RWPE2 (cell line): ENCODE measurements at regions not wholly inside any gene's neighbourhood (a gene's known extent, or its start where the extent isn't known, plus 50 kb on each side); places are given as distances from the start of the nearest gene placed in this dataset.

ENCODE experiments used
- ATAC-seq: fragments of 200-7000 bp; cut with Tn5 transposase; 3 replicates; pipeline ENCODE4 v1.9.1; 2021; ENCODE audit warnings: low read depth
- DNase-seq: peaks from one replicate; pipeline ENCODE4 v3.0.0-alpha.2; 2020; ENCODE audit warnings: low spot score
- H3K27ac ChIP-seq: fragments of 450-650 bp; 2 replicates; pipeline ENCODE4 v1.5.1; 2017; ENCODE audit warnings: mild to moderate bottlenecking; ENCODE audit not compliant: poor library complexity, severe bottlenecking
- H3K27me3 ChIP-seq: fragments of 250-450 bp; sonication (Bioruptor Pico); 2 replicates; pipeline ENCODE4 v1.5.1; 2021; ENCODE audit warnings: mild to moderate bottlenecking, moderate library complexity; ENCODE audit not compliant: insufficient read depth, poor library complexity, severe bottlenecking
- H3K36me3 ChIP-seq: fragments of 250-450 bp; sonication (Bioruptor Pico); 2 replicates; pipeline ENCODE4 v1.5.1; 2020; ENCODE audit warnings: low read depth, mild to moderate bottlenecking, moderate library complexity
- H3K4me1 ChIP-seq: fragments of 250-450 bp; sonication (Bioruptor Pico); 2 replicates; pipeline ENCODE4 v1.5.1; 2021; ENCODE audit warnings: mild to moderate bottlenecking, moderate library complexity; ENCODE audit not compliant: insufficient read depth, poor library complexity, severe bottlenecking
- H3K4me3 ChIP-seq: fragments of 250-450 bp; sonication (Bioruptor Pico); 2 replicates; pipeline ENCODE4 v1.5.1; 2021; ENCODE audit warnings: mild to moderate bottlenecking, moderate library complexity; ENCODE audit not compliant: severe bottlenecking
- H3K9me3 ChIP-seq: fragments of 250-450 bp; sonication (Bioruptor Pico); 2 replicates; pipeline ENCODE4 v1.5.1; 2021; ENCODE audit warnings: mild to moderate bottlenecking, moderate library complexity; ENCODE audit not compliant: severe bottlenecking
- TF ChIP-seq, protein P1 (sequence below): fragments of 450-650 bp; IDR thresholded peaks from one replicate; pipeline ENCODE4 v1.5.1; 2017; ENCODE audit warnings: mild to moderate bottlenecking, moderate library complexity; ENCODE audit not compliant: poor library complexity, severe bottlenecking

DNA sequence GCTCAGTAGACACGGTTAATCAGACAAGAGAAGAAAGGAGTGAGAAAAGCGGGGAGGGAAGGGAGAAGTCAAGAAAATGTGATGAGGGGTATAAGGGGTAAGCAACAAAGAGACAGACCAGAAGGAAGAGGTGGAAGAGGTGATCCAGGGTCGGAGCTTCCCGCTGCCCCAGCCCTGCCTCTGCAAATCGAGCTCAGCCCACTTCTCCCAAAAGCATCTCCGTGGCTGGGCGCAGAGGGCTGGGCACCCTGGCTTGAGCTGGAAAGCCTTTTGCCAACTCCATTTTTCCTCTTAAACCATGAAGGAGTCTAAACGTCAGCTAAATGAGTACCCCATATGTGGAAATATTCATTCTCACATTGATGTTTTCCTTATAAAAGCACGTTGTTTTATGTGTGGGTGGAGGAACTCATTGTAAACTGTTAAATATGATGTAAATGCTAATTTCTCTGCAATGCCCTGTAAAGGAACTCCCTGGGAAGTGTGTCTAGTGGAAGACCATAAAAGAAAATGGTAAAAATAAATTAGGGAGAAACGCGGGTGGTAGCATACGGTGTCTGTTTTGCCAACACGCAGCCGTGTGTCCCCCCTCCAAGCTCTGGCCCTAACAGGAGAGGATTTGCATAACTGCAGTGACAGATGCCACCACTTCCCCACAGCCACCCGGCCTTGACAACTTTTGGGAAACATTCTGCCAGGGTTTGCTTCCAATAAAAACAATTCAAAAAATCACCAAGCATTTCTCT is 55.2 kb upstream of the MAFB start:
- no peaks in the 10 kb centered on the region for H3K36me3 ChIP-seq
- DNase-seq (peak; percentile 68), ATAC-seq (no peak)
- no peaks in the 10 kb centered on the region for H3K9me3 ChIP-seq
- H3K27me3 ChIP-seq, result peaks cover 43% of the 10 kb centered on the region
- no peaks in the 10 kb centered on the region for H3K4me1 ChIP-seq
- TF ChIP-seq, protein P1, sequence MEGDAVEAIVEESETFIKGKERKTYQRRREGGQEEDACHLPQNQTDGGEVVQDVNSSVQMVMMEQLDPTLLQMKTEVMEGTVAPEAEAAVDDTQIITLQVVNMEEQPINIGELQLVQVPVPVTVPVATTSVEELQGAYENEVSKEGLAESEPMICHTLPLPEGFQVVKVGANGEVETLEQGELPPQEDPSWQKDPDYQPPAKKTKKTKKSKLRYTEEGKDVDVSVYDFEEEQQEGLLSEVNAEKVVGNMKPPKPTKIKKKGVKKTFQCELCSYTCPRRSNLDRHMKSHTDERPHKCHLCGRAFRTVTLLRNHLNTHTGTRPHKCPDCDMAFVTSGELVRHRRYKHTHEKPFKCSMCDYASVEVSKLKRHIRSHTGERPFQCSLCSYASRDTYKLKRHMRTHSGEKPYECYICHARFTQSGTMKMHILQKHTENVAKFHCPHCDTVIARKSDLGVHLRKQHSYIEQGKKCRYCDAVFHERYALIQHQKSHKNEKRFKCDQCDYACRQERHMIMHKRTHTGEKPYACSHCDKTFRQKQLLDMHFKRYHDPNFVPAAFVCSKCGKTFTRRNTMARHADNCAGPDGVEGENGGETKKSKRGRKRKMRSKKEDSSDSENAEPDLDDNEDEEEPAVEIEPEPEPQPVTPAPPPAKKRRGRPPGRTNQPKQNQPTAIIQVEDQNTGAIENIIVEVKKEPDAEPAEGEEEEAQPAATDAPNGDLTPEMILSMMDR, result no peak
- no peak overlapping the region for H3K4me3 ChIP-seq
- H3K27ac ChIP-seq, result no peak overlapping the region

DNA sequence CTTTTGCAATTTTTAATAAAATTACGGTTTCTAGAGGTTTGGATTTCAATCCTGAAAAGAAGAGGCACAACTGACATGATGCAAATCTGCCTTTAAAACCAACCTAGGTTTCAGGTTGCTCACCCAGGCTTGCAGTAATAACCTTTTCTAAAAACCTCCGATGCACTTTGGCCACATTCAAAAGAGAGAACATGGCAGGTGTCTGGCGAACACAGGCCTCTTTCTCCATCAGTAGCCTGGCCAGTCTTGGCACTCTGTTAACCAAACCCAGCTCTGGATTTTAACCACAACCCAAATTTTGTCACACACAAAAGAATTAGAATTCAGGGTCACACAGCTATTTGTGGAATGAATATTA is 55.8 kb upstream of the MAFB start:
- Histone ChIP-seq H3K27ac (no peak overlapping the region), H3K4me1 (no peaks in the 10 kb centered on the region), H3K27me3 (peaks cover 38% of the 10 kb centered on the region), H3K9me3 (no peaks in the 10 kb centered on the region), H3K36me3 (no peaks in the 10 kb centered on the region), H3K4me3 (no peak overlapping the region)
- ATAC-seq (no peak), DNase-seq (no peak)
- TF ChIP-seq, protein P1, result no peak

DNA sequence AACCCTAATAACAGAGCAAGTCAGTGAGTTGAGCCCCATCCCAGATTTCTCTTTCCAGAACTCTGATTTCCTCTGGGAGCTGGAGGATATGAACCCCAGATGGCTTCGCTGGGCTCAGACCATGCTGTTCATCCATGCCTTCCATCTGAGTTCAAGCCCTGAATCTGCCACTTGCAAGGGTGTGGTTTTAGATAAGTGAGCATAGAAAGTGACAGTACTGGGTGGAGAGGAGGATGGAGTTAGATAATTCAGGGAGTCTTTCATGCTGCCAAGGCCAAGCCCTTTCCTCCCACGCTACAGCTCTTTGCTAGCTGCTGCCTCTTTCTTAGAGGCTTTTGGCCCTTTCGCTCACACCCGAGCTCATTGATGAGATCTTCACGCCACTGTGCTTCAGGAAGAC is 57.2 kb upstream of the MAFB start:
- Histone ChIP-seq H3K27me3 (peaks cover 35% of the 10 kb centered on the region), H3K27ac (no peak overlapping the region), H3K4me1 (no peaks in the 10 kb centered on the region), H3K36me3 (no peaks in the 10 kb centered on the region), H3K9me3 (no peaks in the 10 kb centered on the region), H3K4me3 (no peak overlapping the region)
- TF ChIP-seq, protein P1, result no peak
- ATAC-seq (no peak), DNase-seq (no peak)

DNA sequence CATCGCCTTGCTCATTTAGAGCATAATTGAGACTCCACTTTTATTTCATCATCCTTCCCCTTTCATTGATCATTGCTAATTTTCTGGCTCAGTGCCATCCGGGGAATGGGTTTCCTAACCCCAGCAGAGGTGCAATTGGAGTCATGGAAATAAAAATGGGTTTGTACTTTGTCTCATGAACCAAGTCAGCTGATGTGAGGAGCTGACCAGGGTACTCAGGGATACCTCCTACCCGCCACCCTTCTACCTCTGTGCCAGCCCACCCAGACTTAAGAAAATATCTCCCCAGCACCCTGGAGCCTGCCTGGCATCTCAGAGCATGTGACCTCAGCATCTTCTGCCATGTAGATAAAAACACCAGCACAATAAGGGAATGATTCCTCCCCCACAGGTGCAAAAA is 59.1 kb upstream of the MAFB start:
- H3K9me3 ChIP-seq, result no peaks in the 10 kb centered on the region
- peaks cover 26% of the 10 kb centered on the region for H3K27me3 ChIP-seq
- ATAC-seq (no peak), DNase-seq (no peak)
- H3K27ac ChIP-seq, result no peak overlapping the region
- no peaks in the 10 kb centered on the region for H3K4me1 ChIP-seq
- TF ChIP-seq, protein P1, result no peak
- H3K36me3 ChIP-seq, result no peaks in the 10 kb centered on the region
- no peak overlapping the region for H3K4me3 ChIP-seq

DNA sequence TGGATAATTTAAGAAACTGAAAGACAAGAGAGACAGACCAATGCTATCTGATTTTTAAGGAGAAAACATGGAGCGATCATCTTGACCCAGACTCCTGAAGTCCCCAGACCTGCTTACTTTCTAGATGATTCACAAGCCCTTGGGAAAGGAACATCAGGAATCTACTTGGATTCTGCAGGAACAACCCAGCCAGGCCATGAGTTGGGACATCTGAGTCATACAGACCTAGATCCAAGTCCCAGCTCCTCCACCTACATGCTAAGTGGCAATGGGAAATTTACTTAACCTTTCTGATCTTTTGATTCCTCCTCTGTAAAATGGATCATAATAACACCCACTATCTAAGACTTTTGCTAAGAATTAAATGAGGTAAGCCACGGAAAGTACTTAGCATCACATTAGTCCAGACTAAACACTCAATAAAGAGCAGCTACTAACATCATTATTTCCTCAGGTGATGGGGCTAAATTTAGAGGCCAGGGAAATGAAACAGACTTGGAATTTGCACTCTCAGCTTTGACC is 61.0 kb upstream of the MAFB start:
- DNase-seq (no peak), ATAC-seq (no peak)
- H3K27me3 ChIP-seq, result peaks cover 9% of the 10 kb centered on the region
- TF ChIP-seq, protein P1, result no peak
- H3K4me3 ChIP-seq, result no peak overlapping the region
- no peak overlapping the region for H3K27ac ChIP-seq
- no peaks in the 10 kb centered on the region for H3K9me3 ChIP-seq
- no peaks in the 10 kb centered on the region for H3K4me1 ChIP-seq
- no peaks in the 10 kb centered on the region for H3K36me3 ChIP-seq
